ENCODE measurements at regions not wholly inside any gene's neighbourhood (a gene's known extent, or its start where the extent isn't known, plus 50 kb on each side); places are given as distances from the start of the nearest gene placed in this dataset.
"Not testable (repeated sequence)": the region's sequence is repeated elsewhere in the genome, so short reads cannot be mapped to it uniquely, and the experiment has no call there.

GRCh38 chr17:71202449-71202848, 918.4 kb upstream of the SOX9 start:
- DNase-seq (ENCODE audit: low spot score): no peak
- TF ChIP-seq, protein P1, sequence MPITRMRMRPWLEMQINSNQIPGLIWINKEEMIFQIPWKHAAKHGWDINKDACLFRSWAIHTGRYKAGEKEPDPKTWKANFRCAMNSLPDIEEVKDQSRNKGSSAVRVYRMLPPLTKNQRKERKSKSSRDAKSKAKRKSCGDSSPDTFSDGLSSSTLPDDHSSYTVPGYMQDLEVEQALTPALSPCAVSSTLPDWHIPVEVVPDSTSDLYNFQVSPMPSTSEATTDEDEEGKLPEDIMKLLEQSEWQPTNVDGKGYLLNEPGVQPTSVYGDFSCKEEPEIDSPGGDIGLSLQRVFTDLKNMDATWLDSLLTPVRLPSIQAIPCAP (CRISPR knock-in tag; IDR thresholded peaks at IDR 0.05): no peak
- no peak for TF ChIP-seq NR3C1 (CRISPR knock-in tag; conservative IDR thresholded peaks at IDR 0.05; ENCODE audit: low read depth)
- no peak for TF ChIP-seq SOX15 (CRISPR knock-in tag; IDR thresholded peaks at IDR 0.05)
- TF ChIP-seq CTCF (IDR thresholded peaks at IDR 0.05): no peak
- no peak for TF ChIP-seq CREM (CRISPR knock-in tag; IDR thresholded peaks at IDR 0.05)
- TF ChIP-seq, protein P2, sequence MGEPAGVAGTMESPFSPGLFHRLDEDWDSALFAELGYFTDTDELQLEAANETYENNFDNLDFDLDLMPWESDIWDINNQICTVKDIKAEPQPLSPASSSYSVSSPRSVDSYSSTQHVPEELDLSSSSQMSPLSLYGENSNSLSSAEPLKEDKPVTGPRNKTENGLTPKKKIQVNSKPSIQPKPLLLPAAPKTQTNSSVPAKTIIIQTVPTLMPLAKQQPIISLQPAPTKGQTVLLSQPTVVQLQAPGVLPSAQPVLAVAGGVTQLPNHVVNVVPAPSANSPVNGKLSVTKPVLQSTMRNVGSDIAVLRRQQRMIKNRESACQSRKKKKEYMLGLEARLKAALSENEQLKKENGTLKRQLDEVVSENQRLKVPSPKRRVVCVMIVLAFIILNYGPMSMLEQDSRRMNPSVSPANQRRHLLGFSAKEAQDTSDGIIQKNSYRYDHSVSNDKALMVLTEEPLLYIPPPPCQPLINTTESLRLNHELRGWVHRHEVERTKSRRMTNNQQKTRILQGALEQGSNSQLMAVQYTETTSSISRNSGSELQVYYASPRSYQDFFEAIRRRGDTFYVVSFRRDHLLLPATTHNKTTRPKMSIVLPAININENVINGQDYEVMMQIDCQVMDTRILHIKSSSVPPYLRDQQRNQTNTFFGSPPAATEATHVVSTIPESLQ (CRISPR knock-in tag; IDR thresholded peaks at IDR 0.05): no peak
- TF ChIP-seq, protein P3, sequence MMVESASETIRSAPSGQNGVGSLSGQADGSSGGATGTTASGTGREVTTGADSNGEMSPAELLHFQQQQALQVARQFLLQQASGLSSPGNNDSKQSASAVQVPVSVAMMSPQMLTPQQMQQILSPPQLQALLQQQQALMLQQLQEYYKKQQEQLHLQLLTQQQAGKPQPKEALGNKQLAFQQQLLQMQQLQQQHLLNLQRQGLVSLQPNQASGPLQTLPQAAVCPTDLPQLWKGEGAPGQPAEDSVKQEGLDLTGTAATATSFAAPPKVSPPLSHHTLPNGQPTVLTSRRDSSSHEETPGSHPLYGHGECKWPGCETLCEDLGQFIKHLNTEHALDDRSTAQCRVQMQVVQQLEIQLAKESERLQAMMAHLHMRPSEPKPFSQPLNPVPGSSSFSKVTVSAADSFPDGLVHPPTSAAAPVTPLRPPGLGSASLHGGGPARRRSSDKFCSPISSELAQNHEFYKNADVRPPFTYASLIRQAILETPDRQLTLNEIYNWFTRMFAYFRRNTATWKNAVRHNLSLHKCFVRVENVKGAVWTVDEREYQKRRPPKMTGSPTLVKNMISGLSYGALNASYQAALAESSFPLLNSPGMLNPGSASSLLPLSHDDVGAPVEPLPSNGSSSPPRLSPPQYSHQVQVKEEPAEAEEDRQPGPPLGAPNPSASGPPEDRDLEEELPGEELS (CRISPR knock-in tag; IDR thresholded peaks at IDR 0.05): no peak
- no peak for TF ChIP-seq ATF2 (CRISPR knock-in tag; IDR thresholded peaks at IDR 0.05; ENCODE audit: borderline replicate concordance, low read depth)
- no peak for TF ChIP-seq NFE2L1 (CRISPR knock-in tag; IDR thresholded peaks at IDR 0.05)
- TF ChIP-seq ERG (CRISPR knock-in tag; IDR thresholded peaks at IDR 0.05): no peak
- TF ChIP-seq GTF2I (CRISPR knock-in tag; conservative IDR thresholded peaks at IDR 0.05): no peak
- no peak for TF ChIP-seq JAZF1 (CRISPR knock-in tag; IDR thresholded peaks at IDR 0.05)
- TF ChIP-seq NR2C2 (CRISPR knock-in tag; IDR thresholded peaks at IDR 0.05): no peak
- TF ChIP-seq ZNF317 (CRISPR knock-in tag; IDR thresholded peaks at IDR 0.05; ENCODE audit: borderline replicate concordance, low read depth): no peak
- TF ChIP-seq ATF1 (CRISPR knock-in tag; IDR thresholded peaks at IDR 0.05): no peak
- no peak for TF ChIP-seq IRF2 (CRISPR knock-in tag; IDR thresholded peaks at IDR 0.05; ENCODE audit: borderline replicate concordance, low read depth)
- TF ChIP-seq ZNF121 (CRISPR knock-in tag; IDR thresholded peaks at IDR 0.05): no peak
- TF ChIP-seq TCF7 (CRISPR knock-in tag; IDR thresholded peaks at IDR 0.05; ENCODE audit: low read depth): no peak
- H3K4me3 Mint-ChIP-seq: no peak overlapping the region
- H3K36me3 Mint-ChIP-seq: no peaks in the 10 kb centered on the region
- H3K4me1 Mint-ChIP-seq: no peaks in the 10 kb centered on the region
- no peaks in the 10 kb centered on the region for H3K27me3 Mint-ChIP-seq (ENCODE audit: low read depth)
- H3K27ac Mint-ChIP-seq: no peak overlapping the region
- CTCF ChIA-PET: no interaction called here
- POLR2A ChIA-PET: no interaction called here
- ATAC-seq: no peak
- peaks cover 3% of the 10 kb centered on the region; the same call in 1 of the 2 replicates for H3K9me3 Mint-ChIP-seq

- no peak overlapping the region for H3K4me3 Mint-ChIP-seq
- H3K27me3 Mint-ChIP-seq (ENCODE audit: low read depth): no peaks in the 10 kb centered on the region
- no peak for DNase-seq (ENCODE audit: low spot score)
- TF ChIP-seq MAX (CRISPR knock-in tag; IDR thresholded peaks at IDR 0.05) (no peak), ZNF416 (CRISPR knock-in tag; IDR thresholded peaks at IDR 0.05) (no peak)
- ChIA-PET POLR2A (no interaction called here), CTCF (no interaction called here)
- no peak for ATAC-seq
- H3K36me3 Mint-ChIP-seq: no peaks in the 10 kb centered on the region
- peaks cover 6% of the 10 kb centered on the region for H3K9me3 Mint-ChIP-seq
- no peak overlapping the region for H3K27ac Mint-ChIP-seq
- H3K4me1 Mint-ChIP-seq: no peaks in the 10 kb centered on the region
These were observed 916.9 kb upstream of the SOX9 start for GRCh38 chr17:71203953-71204352.

GRCh38 chr17:71205951-71206350, 914.9 kb upstream of the SOX9 start:
- peaks cover 11% of the 10 kb centered on the region for H3K9me3 Mint-ChIP-seq
- CTCF ChIA-PET; H3K27me3 Mint-ChIP-seq (ENCODE audit: low read depth): not testable (repeated sequence)

More at GRCh38 chr17:71205951-71206350, 914.9 kb upstream of the SOX9 start:
- H3K4me1 Mint-ChIP-seq; DNase-seq (ENCODE audit: low spot score); POLR2A ChIA-PET; H3K36me3 Mint-ChIP-seq; H3K27ac Mint-ChIP-seq; ATAC-seq; H3K4me3 Mint-ChIP-seq: not testable (repeated sequence)
